HCT116 (cell line): ENCODE measurements at regions not wholly inside any gene's neighbourhood (a gene's known extent, or its start where the extent isn't known, plus 50 kb on each side); places are given as distances from the start of the nearest gene placed in this dataset.

Experiments used
- ATAC-seq: fragments of 200-7000 bp; cut with Tn5 transposase; 2 replicates; pipeline ENCODE4 v1.9.1; 2020; ENCODE audit warnings: mild to moderate bottlenecking, moderate library complexity
- BruUV-seq: library from RNA; stranded (reverse); fragments of 400-500 nt; replicated peaks from 2 replicates; lab custom pipeline; 2021; lab: Mats Ljungman, UMichigan
- CTCF ChIA-PET: fragments of 300-600 bp; sonication (Branson Sonifier 250); formaldehyde crosslinking; loops from one replicate; lab custom pipeline; 2021; ENCODE audit warnings: antibody characterized with exemption; lab: Charles Lee
- POLR2A ChIA-PET: fragments of 300-600, 350-600 bp; sonication (Branson Sonifier 250); formaldehyde crosslinking; loops from one replicate; lab custom pipeline; 2021; ENCODE audit warnings: antibody characterized with exemption; lab: Charles Lee
- RAD21 ChIA-PET, 2 experiments: fragments of 300-600 bp; sonication (Branson Sonifier 250); formaldehyde crosslinking; loops; one replicate each; lab custom pipeline; 2023; ENCODE audit warnings: low total read pairs in 2 of 2; ENCODE audit not compliant: uncharacterized antibody in 2 of 2, unreplicated experiment in 2 of 2, low non-redundant PET in 1 of 2; lab: Charles Lee
- DNase-seq: peaks from one replicate; pipeline ENCODE4 v3.0.0-alpha.2; 2010; ENCODE audit warnings: low read depth, low spot score
- H2AFZ ChIP-seq: fragments of 200-600 bp; shearing (Covaris generic), sonication (generic); 2 replicates; pipeline ENCODE4 v1.6.1; 2017; ENCODE audit warnings: low read depth, mixed run types, mixed read lengths, antibody characterized with exemption, low read length; ENCODE audit not compliant: poor library complexity, severe bottlenecking
- H3K27ac ChIP-seq: 2 replicates; pipeline ENCODE4 v1.5.1; 2012; ENCODE audit warnings: low read depth, low read length
- H3K27me3 ChIP-seq: fragments of 200-600 bp; sonication (generic); 2 replicates; pipeline ENCODE4 v1.6.1; 2016; ENCODE audit warnings: mixed run types, low read length, mixed read lengths; ENCODE audit not compliant: insufficient read depth
- H3K36me3 ChIP-seq, 2 experiments: fragments of 200-500 bp in 1 of 2; fragments of 200-600 bp in 1 of 2; sonication (Bioruptor generic) in 1 of 2; sonication (generic) in 1 of 2; 2 replicates each; pipeline versions ENCODE4 v1.5.1 to v1.6.1; 2014 to 2016; ENCODE audit warnings: low read length in 2 of 2, inconsistent platforms in 1 of 2, mixed read lengths in 1 of 2, mixed run types in 1 of 2; ENCODE audit not compliant: insufficient read depth in 2 of 2, control insufficient read depth in 1 of 2
- H3K4me1 ChIP-seq, 2 experiments: fragments of 200-600 bp in 1 of 2; sonication (generic) in 1 of 2; 2 replicates each; pipeline versions ENCODE4 v1.5.1 to v1.6.1; 2012 to 2017; ENCODE audit warnings: low read length in 2 of 2, inconsistent platforms in 1 of 2, mild to moderate bottlenecking in 1 of 2, mixed read lengths in 1 of 2, mixed run types in 1 of 2, moderate library complexity in 1 of 2; ENCODE audit not compliant: insufficient read depth in 2 of 2, control insufficient read depth in 1 of 2
- H3K4me2 ChIP-seq: fragments of 200-600 bp; sonication (generic); 2 replicates; pipeline ENCODE4 v1.6.1; 2017; ENCODE audit warnings: mixed run types, low read length, mixed read lengths
- H3K4me3 ChIP-seq, 2 experiments: fragments of 200-600 bp in 1 of 2; sonication (generic) in 1 of 2; replicated peaks in 1 of 2; 2 replicates each; pipeline ENCODE4 v1.5.1; 2011 to 2016; ENCODE audit warnings: low read length in 2 of 2, control low read depth in 1 of 2, low read depth in 1 of 2, mild to moderate bottlenecking in 1 of 2, mixed read lengths in 1 of 2, mixed run types in 1 of 2
- H3K79me2 ChIP-seq: fragments of 200-600 bp; sonication (generic); 2 replicates; pipeline ENCODE4 v1.6.1; 2017; ENCODE audit warnings: mild to moderate bottlenecking, mixed run types, low read length, moderate library complexity, mixed read lengths; ENCODE audit not compliant: insufficient read depth
- H3K9ac ChIP-seq: fragments of 200-600 bp; sonication (generic); 2 replicates; pipeline ENCODE4 v1.6.1; 2016; ENCODE audit warnings: low read length, mixed read lengths
- H3K9me2 ChIP-seq: fragments of 200-600 bp; sonication (generic), shearing (Covaris generic); 2 replicates; pipeline ENCODE4 v1.6.1; 2017; ENCODE audit warnings: mixed run types, mild to moderate bottlenecking, moderate library complexity; ENCODE audit not compliant: insufficient read depth
- H3K9me3 ChIP-seq, 2 experiments: fragments of 200-500 bp in 1 of 2; fragments of 200-600 bp in 1 of 2; sonication (Bioruptor generic) in 1 of 2; sonication (generic) in 1 of 2; 2 replicates each; pipeline ENCODE4 v1.6.1; 2014 to 2017; ENCODE audit warnings: low read length in 2 of 2, mixed read lengths in 2 of 2, inconsistent platforms in 1 of 2, low read depth in 1 of 2, mild to moderate bottlenecking in 1 of 2, mixed run types in 1 of 2, moderate library complexity in 1 of 2; ENCODE audit not compliant: control insufficient read depth in 1 of 2, insufficient read depth in 1 of 2
- H4K20me1 ChIP-seq: fragments of 200-600 bp; sonication (generic), shearing (Covaris generic); 2 replicates; pipeline ENCODE4 v1.6.1; 2017; ENCODE audit warnings: mixed run types, mild to moderate bottlenecking, moderate library complexity; ENCODE audit not compliant: insufficient read depth
- CEBPB ChIP-seq: IDR thresholded peaks from 2 replicates; pipeline ENCODE4 v1.6.1; 2012; ENCODE audit warnings: low read depth
- EGR1 ChIP-seq: IDR thresholded peaks from 2 replicates; pipeline ENCODE4 v1.6.1; 2012; ENCODE audit warnings: low read depth
- ELF1 ChIP-seq: IDR thresholded peaks from 2 replicates; pipeline ENCODE4 v1.6.1; 2012; ENCODE audit warnings: low read depth, borderline replicate concordance
- EZH2phosphoT487 ChIP-seq: fragments of 200-600 bp; IDR thresholded peaks from 2 replicates; pipeline ENCODE4 v1.6.1; 2018; ENCODE audit warnings: antibody characterized with exemption, borderline replicate concordance
- FOSL1 ChIP-seq: IDR thresholded peaks from 2 replicates; pipeline ENCODE4 v1.6.1; 2012; ENCODE audit warnings: low read depth
- JUND ChIP-seq: IDR thresholded peaks from 2 replicates; pipeline ENCODE4 v1.6.1; 2012
- MAX ChIP-seq: IDR thresholded peaks from 2 replicates; pipeline ENCODE4 v1.6.1; 2012
- RAD21 ChIP-seq: IDR thresholded peaks from 2 replicates; pipeline ENCODE4 v1.6.1; 2012; ENCODE audit warnings: low read depth, mild to moderate bottlenecking
- SIN3A ChIP-seq: IDR thresholded peaks from 2 replicates; pipeline ENCODE4 v1.6.1; 2012; ENCODE audit warnings: low read depth
- SP1 ChIP-seq: IDR thresholded peaks from 2 replicates; pipeline ENCODE4 v1.6.1; 2012; ENCODE audit warnings: low read depth
- YY1 ChIP-seq: IDR thresholded peaks from 2 replicates; pipeline ENCODE4 v1.6.1; 2011; ENCODE audit warnings: low read length, low read depth, moderate library complexity, mild to moderate bottlenecking; ENCODE audit not compliant: insufficient replicate concordance; ENCODE audit errors: extremely low read depth
- ZFX ChIP-seq: fragments of 450-650 bp; IDR thresholded peaks from 2 replicates; pipeline ENCODE4 v1.6.1; 2017
- intact Hi-C: fragments of 100-400 bp; cut with micrococcal nuclease; formaldehyde crosslinking; loops from 2 replicates; pipeline ENCODE4 v1.10.0; 2022
- TF ChIP-seq, protein P1 (sequence below): IDR thresholded peaks from 2 replicates; pipeline ENCODE4 v1.6.1; 2011; ENCODE audit warnings: mild to moderate bottlenecking, low read length, moderate library complexity; ENCODE audit not compliant: insufficient replicate concordance; ENCODE audit errors: extremely low read depth
- TF ChIP-seq, protein P2 (sequence below): IDR thresholded peaks from 2 replicates; pipeline ENCODE4 v1.6.1; 2012

- no peak for TF ChIP-seq ZFX
Measured at GRCh38 chr7:115662676-115663075, 367.9 kb downstream of the TFEC start (continued).

DNA sequence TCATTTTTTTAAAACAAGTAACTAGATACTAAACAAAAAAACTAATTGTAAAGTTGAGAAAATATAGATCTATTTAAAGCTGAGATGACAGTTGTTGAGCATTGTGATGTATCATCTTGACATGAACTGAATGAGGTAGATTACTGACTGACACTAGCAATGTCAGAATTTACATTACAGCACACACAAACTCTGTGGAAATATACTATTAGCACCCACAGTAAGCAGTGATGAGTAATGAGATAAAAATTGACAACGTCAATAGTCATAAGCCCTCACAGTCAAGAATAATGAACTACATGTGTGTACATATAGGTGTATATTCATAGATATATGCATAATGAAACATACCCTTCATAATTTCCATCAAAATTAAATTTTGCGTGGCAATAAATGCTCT lies 368.4 kb downstream of the TFEC start:
- ChIA-PET CTCF (no interaction called here), POLR2A (no interaction called here), RAD21 (no interaction called here)
- Histone ChIP-seq H3K9me2 (no peaks in the 10 kb centered on the region), H3K27ac (no peak overlapping the region), H3K9me3 (no peaks in the 10 kb centered on the region), H3K9ac (no peak overlapping the region), H3K4me3 (no peak overlapping the region), H4K20me1 (no peaks in the 10 kb centered on the region), H3K4me1 (no peaks in the 10 kb centered on the region), H3K4me2 (no peak overlapping the region), H2AFZ (no peak overlapping the region), H3K27me3 (no peaks in the 10 kb centered on the region), H3K36me3 (no peaks in the 10 kb centered on the region), H3K79me2 (no peaks in the 10 kb centered on the region)
- intact Hi-C loops, result no loop called here
- TF ChIP-seq ELF1 (no peak), MAX (no peak)
- TF ChIP-seq, protein P1, sequence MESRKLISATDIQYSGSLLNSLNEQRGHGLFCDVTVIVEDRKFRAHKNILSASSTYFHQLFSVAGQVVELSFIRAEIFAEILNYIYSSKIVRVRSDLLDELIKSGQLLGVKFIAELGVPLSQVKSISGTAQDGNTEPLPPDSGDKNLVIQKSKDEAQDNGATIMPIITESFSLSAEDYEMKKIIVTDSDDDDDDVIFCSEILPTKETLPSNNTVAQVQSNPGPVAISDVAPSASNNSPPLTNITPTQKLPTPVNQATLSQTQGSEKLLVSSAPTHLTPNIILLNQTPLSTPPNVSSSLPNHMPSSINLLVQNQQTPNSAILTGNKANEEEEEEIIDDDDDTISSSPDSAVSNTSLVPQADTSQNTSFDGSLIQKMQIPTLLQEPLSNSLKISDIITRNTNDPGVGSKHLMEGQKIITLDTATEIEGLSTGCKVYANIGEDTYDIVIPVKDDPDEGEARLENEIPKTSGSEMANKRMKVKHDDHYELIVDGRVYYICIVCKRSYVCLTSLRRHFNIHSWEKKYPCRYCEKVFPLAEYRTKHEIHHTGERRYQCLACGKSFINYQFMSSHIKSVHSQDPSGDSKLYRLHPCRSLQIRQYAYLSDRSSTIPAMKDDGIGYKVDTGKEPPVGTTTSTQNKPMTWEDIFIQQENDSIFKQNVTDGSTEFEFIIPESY, result no peak
- DNase-seq, result no peak
- no TSS peak for BruUV-seq
- ATAC-seq, result no peak

- Histone ChIP-seq H3K9me2 (no peaks in the 10 kb centered on the region), H3K4me3 (no peak overlapping the region), H3K4me1 (no peaks in the 10 kb centered on the region), H2AFZ (no peak overlapping the region), H3K79me2 (no peaks in the 10 kb centered on the region), H4K20me1 (no peaks in the 10 kb centered on the region), H3K36me3 (no peaks in the 10 kb centered on the region), H3K27ac (no peak overlapping the region), H3K27me3 (no peaks in the 10 kb centered on the region), H3K9me3 (no peaks in the 10 kb centered on the region), H3K9ac (no peak overlapping the region), H3K4me2 (no peak overlapping the region)
- no TSS peak for BruUV-seq
- DNase-seq (no peak), ATAC-seq (no peak)
- ChIA-PET RAD21 (no interaction called here), POLR2A (no interaction called here), CTCF (no interaction called here)
- intact Hi-C loops, result no loop called here
- no peak for TF ChIP-seq YY1
- no peak for TF ChIP-seq FOSL1
- TF ChIP-seq, protein P2, sequence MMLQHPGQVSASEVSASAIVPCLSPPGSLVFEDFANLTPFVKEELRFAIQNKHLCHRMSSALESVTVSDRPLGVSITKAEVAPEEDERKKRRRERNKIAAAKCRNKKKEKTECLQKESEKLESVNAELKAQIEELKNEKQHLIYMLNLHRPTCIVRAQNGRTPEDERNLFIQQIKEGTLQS, result no peak
- TF ChIP-seq ZFX, result no peak
- TF ChIP-seq SP1, result no peak
- no peak for TF ChIP-seq CEBPB
- TF ChIP-seq EZH2phosphoT487, result no peak
- TF ChIP-seq JUND, result no peak
- no peak for TF ChIP-seq MAX
- TF ChIP-seq SIN3A, result no peak
- TF ChIP-seq, protein P1, result no peak
- no peak for TF ChIP-seq ELF1
- no peak for TF ChIP-seq RAD21
- no peak for TF ChIP-seq EGR1
Measured at GRCh38 chr7:115658223-115658622, 372.3 kb downstream of the TFEC start.
